ENCODE measurements at regions not wholly inside any gene's neighbourhood (a gene's known extent, or its start where the extent isn't known, plus 50 kb on each side); places are given as distances from the start of the nearest gene placed in this dataset.
"Not testable (repeated sequence)": the region's sequence is repeated elsewhere in the genome, so short reads cannot be mapped to it uniquely, and the experiment has no call there.

DNA sequence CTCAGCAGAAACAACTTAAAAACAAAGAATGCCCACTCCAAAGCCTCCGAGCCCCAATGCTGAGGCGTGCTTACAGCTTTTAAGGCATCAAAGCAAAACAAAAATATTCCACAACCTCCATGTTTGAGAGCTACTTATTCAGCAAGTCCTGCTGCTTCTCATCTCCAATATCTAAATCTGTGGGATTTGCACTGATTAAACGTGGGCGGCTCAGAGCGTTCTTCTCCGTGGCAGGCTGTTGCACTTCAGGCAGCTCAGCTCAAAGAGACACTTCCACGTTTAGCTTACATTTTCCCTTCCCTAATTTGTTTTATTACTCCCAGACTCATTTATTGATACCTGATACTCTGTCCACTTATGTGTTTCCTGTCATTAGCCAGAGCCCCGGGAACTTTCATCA is 282.6 kb upstream of the MCTP2 start:
- DNase-seq (ENCODE audit: low read depth in 2 of 2), result no peak

DNA sequence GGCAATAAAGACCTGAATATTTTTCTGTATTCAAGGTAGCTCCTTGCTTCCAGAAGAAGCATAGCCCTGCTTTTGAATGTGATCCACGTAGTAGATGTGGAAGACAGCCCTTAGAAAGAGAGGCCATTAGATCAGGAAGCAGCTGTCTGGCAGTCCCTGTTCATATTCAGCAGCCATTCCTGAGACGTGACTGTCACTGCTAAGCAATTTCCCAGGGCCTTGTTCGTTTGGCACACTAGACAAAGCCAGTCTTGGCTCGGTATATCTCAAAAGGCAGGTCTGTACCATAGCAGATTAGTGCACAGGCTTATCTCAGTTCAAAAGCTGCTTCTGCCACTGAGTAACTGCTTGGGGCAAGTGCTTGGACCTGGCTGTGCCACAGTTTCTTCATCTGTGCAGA is 287.8 kb upstream of the MCTP2 start:
- no peak for DNase-seq (ENCODE audit: low read depth in 2 of 2)

DNA sequence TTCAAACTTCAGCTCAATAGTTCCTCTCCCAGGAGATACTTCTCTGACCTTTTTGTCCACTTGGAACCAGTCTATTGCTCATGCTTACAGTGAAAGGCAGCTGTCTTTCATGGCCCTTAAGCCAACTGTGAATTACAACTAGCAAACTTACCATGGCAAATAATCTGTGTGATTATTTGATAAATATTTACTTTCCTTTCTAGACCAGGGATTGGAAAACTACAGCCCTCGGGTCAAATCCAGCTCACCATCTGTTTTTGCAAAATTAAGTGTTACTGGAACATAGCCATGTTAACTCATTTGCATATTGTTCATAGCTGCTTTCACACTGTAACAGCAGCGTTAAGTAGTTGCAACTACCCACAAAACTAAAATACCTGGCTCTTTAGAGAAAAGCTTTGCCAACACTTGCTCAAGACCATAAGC is 289.1 kb upstream of the MCTP2 start:
- DNase-seq (ENCODE audit: low read depth in 2 of 2), result no peak

DNA sequence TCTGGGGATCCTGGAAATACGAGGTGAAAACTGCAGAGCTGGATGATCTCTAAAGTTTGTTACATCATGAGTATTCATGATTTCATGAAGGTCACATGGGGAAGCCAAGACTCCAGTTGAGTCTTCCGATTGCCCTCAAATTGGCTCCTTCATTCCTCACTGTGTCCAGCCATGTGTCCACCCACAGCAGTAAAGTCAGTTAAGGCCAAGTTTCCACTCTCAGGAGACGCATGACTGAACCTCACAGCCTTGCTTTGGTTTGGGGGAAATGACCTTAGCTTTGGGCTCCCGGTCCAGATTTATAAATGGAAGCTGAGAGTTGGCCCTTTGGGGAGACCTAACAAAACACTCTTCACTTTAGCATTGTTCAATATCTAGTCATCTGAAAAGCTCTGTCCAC is 289.7 kb upstream of the MCTP2 start:
- DNase-seq (ENCODE audit: low read depth in 2 of 2), result no peak

DNA sequence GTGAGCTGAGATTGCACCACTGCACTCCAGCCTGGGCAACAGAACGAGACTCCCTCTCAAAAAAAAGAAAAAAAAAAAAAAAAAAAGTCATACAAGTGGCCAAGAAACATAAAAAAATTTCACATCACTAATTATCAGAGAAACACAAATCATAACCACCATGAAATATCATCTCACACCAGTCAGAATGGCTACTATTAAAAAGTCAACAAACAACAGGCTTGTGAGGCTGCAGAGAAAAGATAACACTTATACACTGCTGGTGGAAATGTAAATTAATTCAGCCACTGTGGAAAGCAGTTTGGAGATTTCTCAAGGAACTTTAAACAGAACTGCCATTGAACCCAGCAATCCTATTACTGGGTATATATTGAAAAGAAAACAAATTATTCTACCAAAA is 291.1 kb upstream of the MCTP2 start:
- no peak for DNase-seq (ENCODE audit: low read depth in 2 of 2)

DNA sequence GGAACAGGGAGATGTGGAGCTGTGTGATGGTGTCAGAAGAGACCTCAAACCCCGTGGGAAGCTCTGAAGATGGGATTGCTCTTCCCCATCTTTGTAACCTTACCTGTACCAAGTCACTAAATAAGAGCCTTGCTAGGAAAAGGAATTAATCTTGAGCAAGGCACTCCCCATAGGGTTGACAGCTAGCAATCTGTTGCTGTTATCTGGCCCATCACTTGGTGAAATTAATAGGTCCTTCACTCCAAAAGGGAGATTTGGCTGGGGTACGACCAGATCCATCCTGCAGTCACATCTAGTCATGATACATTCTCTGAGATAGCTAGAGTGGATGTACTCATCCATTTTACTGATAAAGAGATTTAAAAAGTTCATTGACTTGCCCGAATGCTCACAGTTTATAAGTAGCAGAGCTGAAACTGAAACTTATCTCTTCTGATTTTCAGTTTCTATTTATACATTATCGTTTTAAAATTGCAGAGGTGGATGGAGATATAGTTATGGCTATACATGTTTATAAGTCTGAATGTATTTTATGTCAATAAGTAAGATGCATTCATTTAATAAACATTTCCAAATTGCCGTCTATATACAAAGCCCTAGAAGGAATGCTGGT is 299.1 kb upstream of the MCTP2 start:
- no peak for DNase-seq (ENCODE audit: low read depth in 2 of 2)

DNA sequence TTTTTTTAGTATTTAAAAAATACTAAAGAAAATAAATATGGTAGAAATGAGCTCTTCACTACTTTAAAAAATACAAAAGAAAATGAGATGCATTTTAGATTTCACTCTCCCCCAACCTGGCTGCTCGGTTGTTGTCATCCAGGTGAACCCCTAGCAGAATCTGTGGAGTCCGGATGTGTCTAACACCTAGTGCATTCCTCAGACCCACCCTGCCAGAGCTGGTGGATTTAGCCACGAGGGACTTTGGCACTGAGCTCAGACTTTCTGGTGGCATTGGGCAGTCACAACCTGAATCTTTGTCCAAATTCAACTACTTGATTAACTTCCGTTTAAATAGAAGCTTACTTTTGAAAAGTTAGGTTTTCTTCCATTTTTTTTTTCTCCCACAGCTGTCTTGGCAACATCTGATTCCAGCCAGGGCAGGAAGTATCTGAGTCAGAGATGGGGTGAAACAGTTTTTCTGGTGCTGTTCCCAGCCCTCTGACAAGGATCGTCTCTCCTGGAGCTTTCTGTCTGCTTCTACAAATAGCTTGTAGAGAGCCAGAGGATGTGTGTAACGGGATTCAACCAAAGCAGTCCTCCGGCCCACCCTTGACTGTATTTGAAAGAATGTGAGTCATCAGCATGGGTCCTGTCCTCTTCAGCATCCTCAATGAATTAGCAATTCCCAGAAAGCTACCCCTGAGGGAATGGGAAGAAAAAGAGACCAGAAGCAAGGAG is 301.8 kb upstream of the MCTP2 start:
- DNase-seq (ENCODE audit: low read depth in 2 of 2), result no peak

DNA sequence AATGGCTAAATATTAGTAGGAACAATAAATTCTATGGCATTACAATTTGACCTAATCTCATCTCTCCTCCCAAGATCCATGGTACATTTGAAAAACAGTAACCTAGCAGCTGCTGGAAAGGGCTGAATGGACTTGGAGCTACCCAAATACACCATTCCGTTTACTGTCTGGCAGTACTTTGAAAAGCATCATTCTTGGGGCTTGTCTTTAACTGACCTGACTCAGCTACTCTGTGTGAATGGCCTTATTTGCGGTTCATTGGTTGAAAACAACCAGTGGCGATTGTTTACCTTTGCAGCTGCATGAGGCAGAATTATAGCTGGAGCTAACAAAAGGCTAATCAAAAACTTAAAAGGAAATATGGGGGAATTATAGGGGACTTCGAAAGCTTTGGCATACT is 311.2 kb upstream of the MCTP2 start:
- DNase-seq (ENCODE audit: low read depth in 2 of 2), result no peak

DNA sequence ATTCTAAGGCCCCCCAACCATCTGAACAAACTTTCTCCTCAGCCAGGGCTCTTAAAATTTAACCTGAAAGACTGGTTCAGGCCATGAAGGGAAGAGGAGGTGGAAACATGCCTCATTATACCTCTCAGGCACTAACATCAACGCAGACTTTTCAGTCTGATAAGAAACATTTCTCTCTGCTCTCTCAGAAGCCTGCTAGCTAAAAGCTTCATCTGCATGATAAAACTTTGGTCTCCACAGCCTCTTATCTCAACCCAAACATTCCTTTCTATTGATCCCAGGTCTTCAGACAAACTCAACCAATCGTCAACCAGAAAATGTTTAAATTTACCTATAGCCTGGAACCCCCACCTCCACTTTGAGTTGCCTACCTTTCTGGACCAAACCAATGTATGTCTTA is 312.6 kb upstream of the MCTP2 start:
- not testable (repeated sequence) for DNase-seq (ENCODE audit: low read depth in 2 of 2)

DNA sequence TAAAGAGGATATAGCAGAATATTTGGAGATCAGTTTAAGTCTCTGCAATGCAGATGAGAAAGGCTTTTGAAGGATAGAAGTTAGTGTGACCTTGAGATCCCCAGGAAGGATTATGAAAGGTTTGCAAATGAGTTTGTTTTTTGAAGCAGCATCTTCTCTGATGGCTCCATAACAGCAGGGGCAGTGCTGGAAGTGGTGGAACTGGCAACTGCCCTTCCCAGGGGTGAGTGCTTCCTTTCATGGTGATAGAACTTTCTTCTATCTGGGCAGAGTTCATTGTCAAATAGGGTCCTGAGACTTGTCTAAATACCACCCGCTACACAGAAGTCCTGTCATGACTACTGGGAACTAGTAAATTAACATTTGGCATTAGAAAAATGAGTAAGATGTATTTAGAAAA is 314.2 kb upstream of the MCTP2 start:
- DNase-seq (ENCODE audit: low read depth in 2 of 2), result no peak

DNA sequence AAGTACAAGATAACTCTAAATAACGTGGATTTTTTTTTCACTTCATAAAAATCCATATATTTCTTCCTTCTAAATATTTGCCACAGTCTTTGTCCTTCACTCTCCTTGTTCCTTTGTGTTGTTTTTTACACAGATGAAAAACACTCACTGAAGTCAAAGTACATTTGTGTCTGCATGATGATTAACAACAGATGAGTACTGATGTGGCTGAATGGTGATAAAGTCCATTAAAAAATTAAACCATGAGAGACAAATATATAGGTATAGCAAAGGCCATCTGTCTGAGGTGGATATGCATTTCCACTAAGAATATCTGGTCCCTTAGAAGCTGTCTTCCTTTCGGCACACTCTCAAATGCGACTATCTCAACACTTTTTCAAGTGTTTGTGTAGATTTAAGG is 317.5 kb upstream of the MCTP2 start:
- DNase-seq (ENCODE audit: low read depth in 2 of 2), result no peak

DNA sequence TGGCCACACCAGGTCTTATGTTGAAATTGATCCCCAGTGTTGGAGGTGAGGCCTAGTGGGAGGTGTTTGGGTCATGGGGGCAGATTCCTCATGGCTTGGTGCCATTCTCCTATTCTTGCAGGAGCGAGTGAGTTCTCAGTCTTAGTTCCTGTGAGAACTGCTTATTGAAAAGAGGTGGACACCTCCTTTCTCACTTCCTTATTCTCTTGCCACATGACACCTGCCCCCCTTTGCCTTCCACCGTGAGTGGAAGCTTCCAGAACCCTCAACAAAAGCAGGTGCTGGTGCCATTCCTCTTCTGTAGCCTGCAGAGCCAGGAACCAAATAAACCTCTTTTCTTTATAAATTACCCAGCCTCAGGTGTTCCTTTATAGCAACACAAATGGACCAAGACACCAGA is 318.1 kb upstream of the MCTP2 start:
- no peak for DNase-seq (ENCODE audit: low read depth in 2 of 2)

DNA sequence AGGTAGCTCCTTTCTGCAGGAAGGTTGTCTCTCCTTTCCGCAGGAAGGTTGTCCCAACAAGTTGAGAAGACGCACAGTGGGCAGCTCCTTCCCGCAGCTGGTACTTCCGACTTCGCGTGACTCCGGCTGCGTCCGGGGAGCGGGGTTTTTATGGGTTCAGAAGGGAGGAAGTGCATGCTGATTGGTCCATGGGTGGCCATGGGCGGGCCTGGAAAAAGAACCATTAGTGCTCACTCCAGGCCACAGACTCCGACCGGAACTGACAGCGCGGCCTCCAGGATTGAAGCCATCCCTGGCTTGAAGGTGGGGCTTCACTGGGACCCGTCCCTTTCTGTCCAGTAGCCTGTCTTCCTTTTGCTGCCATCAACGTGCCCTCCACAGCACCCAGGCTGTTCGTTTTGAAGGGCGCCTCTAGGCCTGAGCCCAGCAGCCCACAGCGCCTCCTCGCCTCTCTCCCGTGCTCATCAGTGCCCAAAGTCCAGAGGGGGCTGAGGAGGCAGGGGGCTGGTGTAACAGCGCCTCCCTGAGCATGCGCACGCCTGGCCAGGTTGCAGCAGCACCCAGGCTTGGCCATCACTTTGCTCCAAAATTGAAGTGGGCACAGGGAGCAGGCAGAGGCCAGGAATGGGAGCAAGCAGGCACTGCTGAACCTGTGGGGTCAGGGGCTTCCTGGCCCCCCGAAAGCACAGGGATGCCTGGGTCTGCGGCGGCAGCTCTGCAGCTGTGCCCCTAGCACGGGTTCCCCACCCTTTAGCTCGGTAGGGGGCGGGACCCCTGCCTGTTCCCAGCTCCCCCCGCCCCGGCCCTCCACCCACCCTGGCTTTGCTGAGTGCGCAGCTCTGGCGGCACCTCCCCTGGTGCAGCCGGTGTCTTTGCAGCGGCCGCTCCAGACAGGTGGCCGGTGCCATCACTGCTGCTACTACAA is 330.6 kb upstream of the MCTP2 start:
- DNase-seq (ENCODE audit: low read depth in 2 of 2), result no peak

DNA sequence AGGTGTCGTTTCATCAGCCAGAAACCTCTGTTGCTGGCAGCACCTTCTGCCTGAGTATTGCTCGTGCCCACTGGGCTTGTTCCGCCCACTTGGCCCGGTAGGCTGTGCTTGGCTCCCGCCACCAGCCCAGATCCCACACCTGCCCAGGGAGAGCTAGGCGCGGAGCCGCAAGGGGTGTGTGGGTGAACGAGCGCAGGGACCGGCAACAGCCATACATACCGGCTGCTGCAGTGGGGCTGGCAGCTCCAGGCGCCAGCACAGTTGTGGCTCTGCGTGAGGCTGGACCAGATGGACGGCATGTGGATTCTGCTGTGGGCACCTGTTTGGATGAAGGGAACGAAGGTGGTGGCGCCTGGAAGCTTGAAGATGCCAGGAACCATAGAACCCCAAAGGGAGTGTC is 331.5 kb upstream of the MCTP2 start:
- no peak for DNase-seq (ENCODE audit: low read depth in 2 of 2)

DNA sequence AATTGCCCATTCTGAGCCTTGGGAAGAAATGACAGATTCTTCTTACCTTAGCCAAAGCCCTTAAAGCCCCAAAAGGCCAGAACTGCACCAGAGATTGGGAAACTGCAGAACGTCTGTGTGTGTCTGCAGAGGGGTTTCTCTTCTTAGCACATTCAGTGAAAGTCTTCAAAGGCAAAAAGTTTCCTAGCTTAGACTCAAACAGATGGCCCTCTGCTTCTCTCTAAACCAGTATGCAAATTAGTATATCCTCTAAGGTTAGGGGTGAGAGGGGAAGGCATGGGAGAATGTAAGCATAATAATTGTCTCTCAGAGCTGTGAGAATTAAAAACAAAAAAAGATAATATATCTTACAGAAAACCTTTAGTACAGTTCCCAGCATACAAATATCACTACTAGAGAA is 334.0 kb upstream of the MCTP2 start:
- DNase-seq (ENCODE audit: low read depth in 2 of 2), result no peak

DNA sequence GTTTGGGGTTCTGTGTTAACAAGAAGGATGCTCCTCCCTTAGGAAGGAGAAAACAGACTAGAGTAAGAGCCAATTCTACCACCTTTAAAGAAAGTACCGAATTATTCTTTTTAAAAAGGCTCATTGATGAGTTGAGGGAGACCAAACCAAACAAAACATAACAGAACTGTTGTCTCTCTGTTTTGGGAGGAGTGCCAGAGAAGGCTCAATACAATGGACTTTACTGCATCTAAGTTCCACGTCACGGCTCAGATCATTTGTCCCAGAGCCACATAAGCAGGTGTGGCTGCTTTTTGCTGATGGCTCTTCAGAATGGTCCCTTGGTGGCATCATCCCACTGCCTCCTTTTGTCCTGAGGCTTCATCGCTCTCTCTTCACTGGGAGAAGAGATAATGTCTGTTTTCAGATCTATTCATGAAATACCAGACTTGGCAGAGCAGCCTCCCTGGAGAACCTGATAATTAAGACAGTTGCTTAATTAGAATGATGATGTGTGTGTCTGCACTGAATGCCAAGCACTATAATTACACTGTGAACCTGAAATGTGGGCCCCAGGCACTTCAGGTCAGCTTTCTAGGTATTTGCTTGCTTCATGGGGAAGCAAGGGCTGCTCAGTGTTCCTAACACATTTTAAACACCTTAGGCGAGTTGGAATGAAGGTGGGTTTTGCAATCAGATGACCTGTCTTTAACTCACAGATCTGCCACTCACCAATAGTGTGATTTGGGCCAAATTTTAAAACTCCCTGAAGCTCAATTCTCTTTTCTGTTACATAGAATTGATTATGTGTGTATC is 335.2 kb upstream of the MCTP2 start:
- no peak for DNase-seq (ENCODE audit: low read depth in 2 of 2)

DNA sequence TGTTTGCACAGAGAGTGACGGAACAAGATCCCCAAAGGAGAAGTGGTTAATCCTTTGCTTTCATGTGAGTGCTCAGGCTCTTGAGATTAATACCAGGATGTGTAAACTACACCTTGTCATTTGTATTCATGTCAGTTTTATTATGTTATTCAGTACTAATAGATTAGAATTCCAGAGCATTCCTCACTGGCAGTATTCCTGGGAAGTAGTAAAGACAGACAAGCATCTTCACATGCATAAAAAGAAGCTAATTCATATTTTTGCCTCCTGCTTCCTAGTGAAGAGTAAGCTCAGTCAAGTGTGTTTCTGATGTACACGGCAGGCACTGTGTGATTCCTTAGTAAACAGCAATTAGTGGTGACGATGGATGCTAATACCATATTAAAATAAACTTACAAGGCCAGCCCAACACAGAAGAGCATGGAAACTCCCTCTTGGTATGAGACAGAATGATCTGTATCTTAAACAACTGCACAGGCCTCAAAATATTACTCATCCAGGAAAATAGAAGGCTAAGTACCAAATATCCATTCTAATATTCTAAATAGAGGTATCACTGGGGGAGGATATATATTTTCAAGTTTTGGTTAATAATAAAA is 336.8 kb upstream of the MCTP2 start:
- no peak for DNase-seq (ENCODE audit: low read depth in 2 of 2)

DNA sequence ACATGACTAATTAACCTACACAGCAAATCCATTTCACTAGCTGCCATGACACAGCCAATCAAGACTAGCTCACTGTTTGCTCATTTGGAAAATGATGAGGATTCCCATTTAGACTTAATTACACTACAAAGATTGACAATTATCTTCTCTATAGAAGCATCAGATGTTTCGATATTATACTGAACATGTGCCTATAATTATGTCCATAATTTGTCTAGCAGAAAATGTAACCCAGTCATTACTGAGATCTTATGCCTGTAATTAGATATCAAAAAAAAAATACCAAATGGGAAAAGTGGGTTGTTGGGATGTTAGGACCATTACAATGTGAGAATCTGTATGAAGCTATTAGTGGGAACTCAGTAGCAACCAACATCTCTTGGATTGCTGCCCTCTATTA is 344.2 kb upstream of the MCTP2 start:
- DNase-seq (ENCODE audit: low read depth in 2 of 2), result no peak

DNA sequence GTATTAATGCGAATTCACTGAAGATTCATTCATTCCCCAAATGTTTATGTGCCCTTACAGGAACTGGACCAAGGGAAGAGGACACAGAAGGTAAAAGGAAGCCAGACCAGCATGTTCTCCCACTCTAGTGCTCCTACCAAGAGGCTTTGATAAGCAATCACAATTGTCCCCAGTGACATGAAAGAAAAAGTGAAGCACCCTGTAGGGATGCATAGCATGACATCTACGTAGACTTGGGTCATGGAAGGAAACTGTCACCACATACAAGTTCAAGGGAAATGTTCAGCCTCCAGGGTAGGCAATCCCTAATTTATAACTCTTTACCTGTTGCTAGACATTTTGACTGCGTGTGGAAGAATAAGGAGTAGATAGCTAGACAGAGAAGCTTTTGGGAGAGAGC is 348.6 kb upstream of the MCTP2 start:
- DNase-seq (ENCODE audit: low read depth in 2 of 2), result no peak

DNA sequence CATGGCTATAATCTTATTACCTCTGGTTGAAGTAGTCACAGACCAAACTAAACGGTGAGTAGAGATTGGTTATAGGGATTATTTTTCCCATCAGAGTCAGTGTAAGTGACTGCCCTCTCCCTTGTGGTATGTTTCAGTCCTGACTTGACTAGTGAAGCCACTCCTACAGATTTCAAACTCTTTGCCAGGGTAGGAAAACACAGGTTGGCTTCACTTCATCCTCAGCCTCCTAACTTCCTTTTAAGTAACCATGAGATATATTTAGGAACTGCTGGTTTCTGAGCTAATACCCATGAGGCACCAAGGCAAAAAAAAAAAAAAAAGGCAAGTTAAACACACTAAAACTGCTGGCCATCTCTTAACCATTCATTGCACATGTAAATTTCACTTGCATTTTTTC is 349.2 kb upstream of the MCTP2 start:
- DNase-seq (ENCODE audit: low read depth in 2 of 2), result no peak

DNA sequence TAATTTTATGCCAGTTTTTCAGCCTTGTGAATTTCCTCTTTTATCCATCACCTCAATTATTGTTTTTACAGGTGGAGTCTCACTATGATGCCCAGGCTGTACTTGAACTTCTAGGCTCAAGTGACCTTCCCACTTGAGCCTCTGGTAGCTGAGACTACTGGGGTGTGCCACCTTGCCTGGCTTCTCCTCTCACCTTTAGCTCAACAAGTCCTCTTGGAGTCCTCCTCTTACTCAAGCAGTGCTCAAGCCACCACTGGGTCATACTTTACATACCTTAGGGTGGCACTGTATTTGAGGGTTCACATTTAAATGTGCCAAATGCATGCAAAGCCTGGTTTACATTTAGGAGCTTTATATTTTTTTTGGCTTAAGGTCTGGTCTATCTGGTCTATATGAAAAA is 350.1 kb upstream of the MCTP2 start:
- no peak for DNase-seq (ENCODE audit: low read depth in 2 of 2)

DNA sequence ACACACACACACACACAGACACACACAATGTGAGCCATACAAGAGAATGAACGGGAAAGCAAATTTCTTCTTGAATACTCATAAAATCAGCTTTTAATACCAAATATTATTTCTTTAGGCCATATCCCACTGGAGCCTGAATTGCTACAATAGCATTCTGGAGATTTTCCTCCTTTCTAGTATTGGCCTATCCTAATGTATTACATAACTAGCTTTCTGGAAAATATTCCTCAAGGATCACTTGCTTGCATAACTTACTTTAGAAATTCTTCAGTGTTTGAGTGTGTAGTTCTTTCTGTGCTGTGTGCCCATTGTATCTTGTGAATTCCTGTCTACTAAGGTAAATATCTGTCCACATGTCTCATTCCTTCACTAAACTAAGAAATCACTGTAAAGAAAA is 351.0 kb upstream of the MCTP2 start:
- DNase-seq (ENCODE audit: low read depth in 2 of 2), result no peak

All from stimulated activated CD8-positive, alpha-beta memory T cell treated with anti-CD3 and anti-CD28 coated beads, Interleukin-15, amount 100 ng/mL, for 4 hours (primary cell).